Spleen (tissue), 11 donors: ENCODE measurements at regions not wholly inside any gene's neighbourhood (a gene's known extent, or its start where the extent isn't known, plus 50 kb on each side); places are given as distances from the start of the nearest gene placed in this dataset.

Experiments
- DNase-seq: peaks from one replicate; pipeline ENCODE4 v3.0.0-alpha.2; 2020
- H3K27ac ChIP-seq, 8 donors: fragments of 200-600 bp; sonication (generic) in 7 of 8; 1 replicate in 4 of 8; 2 replicates in 4 of 8; pipeline versions ENCODE4 v1.5.0 to v1.8.0; 2016 to 2021; ENCODE audit warnings: inconsistent platforms in 4 of 8, mild to moderate bottlenecking in 4 of 8, moderate library complexity in 1 of 8
- H3K27me3 ChIP-seq, 7 donors: fragments of 200-600 bp; sonication (generic) in 6 of 7; replicated peaks in 1 of 7; 1 replicate in 4 of 7; 2 replicates in 3 of 7; pipeline versions ENCODE4 v1.5.0 to v1.8.0; 2016 to 2021; ENCODE audit warnings: inconsistent platforms in 3 of 7, mild to moderate bottlenecking in 1 of 7
- H3K36me3 ChIP-seq, 6 donors: fragments of 200-600 bp; sonication (generic) in 5 of 6; 1 replicate in 4 of 6; 2 replicates in 2 of 6; pipeline versions ENCODE4 v1.5.0 to v1.8.0; 2016 to 2021; ENCODE audit warnings: inconsistent platforms in 2 of 6
- H3K4me1 ChIP-seq, 6 donors: fragments of 200-600 bp; sonication (generic) in 5 of 6; 1 replicate in 3 of 6; 2 replicates in 3 of 6; pipeline versions ENCODE4 v1.5.0 to v1.8.0; 2016 to 2021; ENCODE audit warnings: inconsistent platforms in 3 of 6
- H3K4me3 ChIP-seq, 8 donors: fragments of 200-600 bp; sonication (generic) in 7 of 8; 1 replicate in 4 of 8; 2 replicates in 4 of 8; pipeline versions ENCODE4 v1.5.0 to v1.8.0; 2016 to 2021; ENCODE audit warnings: inconsistent platforms in 4 of 8, mild to moderate bottlenecking in 4 of 8, moderate library complexity in 2 of 8
- H3K9me3 ChIP-seq, 8 donors: fragments of 200-600 bp; sonication (generic) in 7 of 8; 1 replicate in 4 of 8; 2 replicates in 4 of 8; pipeline versions ENCODE4 v1.5.0 to v1.8.0; 2016 to 2021; ENCODE audit warnings: inconsistent platforms in 4 of 8
- POLR2A ChIP-seq, 3 donors: fragments of 450-650 bp; IDR thresholded peaks; one replicate each; pipeline ENCODE4 v1.5.1; 2017; ENCODE audit warnings: antibody characterized with exemption in 3 of 3, mild to moderate bottlenecking in 1 of 3
- POLR2AphosphoS5 ChIP-seq, 3 donors: sonication (generic); formaldehyde crosslinking; IDR thresholded peaks; one replicate each; pipeline ENCODE4 v1.5.1; 2017; ENCODE audit warnings: antibody characterized with exemption in 3 of 3
- WGBS, 5 donors: extraction: QIAGEN DNeasy Blood & Tissue Kit in 3 of 5; methylation state at CpG; one replicate each; pipeline versions ENCODE4 v1.1.5 to v1.1.7; 2013 to 2018; 5-methylcytosine and 5-hydroxymethylcytosine counted together
- intact Hi-C: fragments of 100-400 bp; cut with DNase I; formaldehyde crosslinking; loops from one replicate; pipeline ENCODE4 v1.15.0; 2023; ENCODE audit warnings: low total_unique reads
- TF ChIP-seq, protein P1 (sequence below), 11 experiments: fragments of 200-600 bp in 7 of 11; fragments of 450-650 bp in 4 of 11; sonication (generic) in 4 of 11; IDR thresholded peaks in 8 of 11; conservative IDR thresholded peaks in 3 of 11; 1 replicate in 7 of 11; 2 replicates in 4 of 11; pipeline versions ENCODE4 v1.4.0 to v1.8.0; 2016 to 2021; ENCODE audit warnings: antibody characterized with exemption in 11 of 11, inconsistent platforms in 4 of 11, mild to moderate bottlenecking in 1 of 11
- donor health status: healthy with polysubstance abuse.
- donor health status: DM: no; HTN: no; CAD: no; lungs with moderate emphysema.
- donor health status: DM: no; HTN: no; CAD: no.
- donor health status: Bipolar disorder and iron deficiency.
- donor health status: healthy.
- donor health status: DM: no; HTN: no; CAD: no.
- donor health status: DM: yes; HTN: yes; CAD: no.

DNA sequence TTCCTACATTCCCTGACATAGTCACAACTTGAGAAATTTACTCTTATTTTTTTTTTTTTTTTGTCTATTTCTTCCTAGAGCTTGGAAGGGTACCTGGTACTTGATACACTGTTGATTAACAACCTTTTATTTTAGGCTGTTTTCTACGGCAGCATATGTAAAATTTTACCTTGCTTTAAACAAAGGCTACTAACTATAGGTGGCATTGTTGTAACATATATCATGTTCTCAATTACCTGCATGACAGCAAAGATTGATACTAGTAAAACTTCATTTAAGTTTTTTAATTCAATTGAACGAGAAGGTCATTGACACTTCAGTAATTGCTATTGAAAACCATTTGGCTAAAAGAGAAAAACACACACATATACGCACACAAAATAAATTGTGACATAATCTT is 238.3 kb upstream of the ESRRG start:
- no peak overlapping the region for H3K4me3 ChIP-seq
- no peaks in the 10 kb centered on the region for H3K36me3 ChIP-seq
- H3K9me3 ChIP-seq, result no peaks in the 10 kb centered on the region
- H3K4me1 ChIP-seq, result no peaks in the 10 kb centered on the region
- H3K27me3 ChIP-seq, result no peaks in the 10 kb centered on the region
- intact Hi-C loops, result no loop called here
- no peak for DNase-seq
- no peak overlapping the region for H3K27ac ChIP-seq
- WGBS, 5 donors, result 41 to 63% (median 47%) methylated on average over 3 of the region's 3 CpGs
- TF ChIP-seq POLR2AphosphoS5 (IDR thresholded peaks at IDR 0.05) (no peak), POLR2A (IDR thresholded peaks at IDR 0.05) (no peak)
- TF ChIP-seq, protein P1, sequence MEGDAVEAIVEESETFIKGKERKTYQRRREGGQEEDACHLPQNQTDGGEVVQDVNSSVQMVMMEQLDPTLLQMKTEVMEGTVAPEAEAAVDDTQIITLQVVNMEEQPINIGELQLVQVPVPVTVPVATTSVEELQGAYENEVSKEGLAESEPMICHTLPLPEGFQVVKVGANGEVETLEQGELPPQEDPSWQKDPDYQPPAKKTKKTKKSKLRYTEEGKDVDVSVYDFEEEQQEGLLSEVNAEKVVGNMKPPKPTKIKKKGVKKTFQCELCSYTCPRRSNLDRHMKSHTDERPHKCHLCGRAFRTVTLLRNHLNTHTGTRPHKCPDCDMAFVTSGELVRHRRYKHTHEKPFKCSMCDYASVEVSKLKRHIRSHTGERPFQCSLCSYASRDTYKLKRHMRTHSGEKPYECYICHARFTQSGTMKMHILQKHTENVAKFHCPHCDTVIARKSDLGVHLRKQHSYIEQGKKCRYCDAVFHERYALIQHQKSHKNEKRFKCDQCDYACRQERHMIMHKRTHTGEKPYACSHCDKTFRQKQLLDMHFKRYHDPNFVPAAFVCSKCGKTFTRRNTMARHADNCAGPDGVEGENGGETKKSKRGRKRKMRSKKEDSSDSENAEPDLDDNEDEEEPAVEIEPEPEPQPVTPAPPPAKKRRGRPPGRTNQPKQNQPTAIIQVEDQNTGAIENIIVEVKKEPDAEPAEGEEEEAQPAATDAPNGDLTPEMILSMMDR (IDR thresholded peaks at IDR 0.05 in 8 of 11, conservative IDR thresholded peaks at IDR 0.05 in 3 of 11), result no peak

DNA sequence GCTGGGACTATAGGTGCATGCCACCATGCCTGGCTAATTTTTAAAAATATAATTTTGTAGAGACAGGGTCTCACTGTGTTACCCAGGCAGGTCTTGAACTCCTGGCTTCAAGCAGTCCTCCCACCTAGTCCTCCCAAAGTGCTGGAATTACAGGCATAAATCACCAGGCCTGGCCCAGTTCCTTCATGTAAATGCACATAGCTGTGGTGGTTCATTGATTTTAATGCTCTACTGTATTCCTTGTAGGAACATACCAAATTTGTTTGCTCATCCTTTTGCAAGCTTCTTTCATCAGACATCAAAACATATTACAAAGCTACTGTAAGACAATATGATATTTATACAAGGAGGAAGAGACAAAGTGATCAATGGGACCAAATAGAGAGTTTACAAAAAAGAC is 237.5 kb upstream of the ESRRG start:
- Histone ChIP-seq H3K36me3 (no peaks in the 10 kb centered on the region), H3K9me3 (peaks cover 0 to 6% (median 0%) of the 10 kb centered on the region in 8 donors), H3K27ac (no peak overlapping the region), H3K4me1 (no peaks in the 10 kb centered on the region), H3K4me3 (no peak overlapping the region), H3K27me3 (no peaks in the 10 kb centered on the region)
- intact Hi-C loops, result no loop called here
- TF ChIP-seq POLR2AphosphoS5 (IDR thresholded peaks at IDR 0.05) (no peak), POLR2A (IDR thresholded peaks at IDR 0.05) (no peak)
- TF ChIP-seq, protein P1 (IDR thresholded peaks at IDR 0.05 in 8 of 11, conservative IDR thresholded peaks at IDR 0.05 in 3 of 11), result no peak
- DNase-seq, result no peak

DNA sequence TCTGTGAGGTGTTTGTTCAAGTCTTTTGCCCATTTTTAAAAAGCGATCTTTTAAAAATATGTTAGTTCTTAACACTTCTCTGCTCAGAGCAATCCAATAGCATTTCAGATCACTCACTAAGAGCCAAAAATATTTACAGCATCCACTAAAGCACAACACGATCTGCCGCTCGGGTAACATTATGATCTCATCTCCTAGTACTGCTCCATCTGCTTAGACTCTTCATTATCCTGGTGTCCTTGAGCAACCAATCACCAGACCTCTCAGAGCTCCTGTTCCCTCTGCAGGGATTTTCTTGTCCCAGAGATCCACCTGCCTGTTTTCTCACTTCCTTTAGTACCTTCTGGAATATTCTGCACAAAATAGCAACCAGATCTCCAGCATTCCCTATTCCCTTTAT is 235.3 kb upstream of the ESRRG start:
- H3K36me3 ChIP-seq, result no peaks in the 10 kb centered on the region
- intact Hi-C loops, result no loop called here
- H3K27ac ChIP-seq, result no peak overlapping the region
- no peak overlapping the region for H3K4me3 ChIP-seq
- H3K9me3 ChIP-seq, result peaks cover 0 to 6% (median 0%) of the 10 kb centered on the region in 8 donors
- 85 to 94% (median 90%) methylated on average over 4 of the region's 4 CpGs for WGBS, 5 donors
- no peaks in the 10 kb centered on the region for H3K4me1 ChIP-seq
- no peak for DNase-seq
- H3K27me3 ChIP-seq, result no peaks in the 10 kb centered on the region
- TF ChIP-seq, protein P1 (IDR thresholded peaks at IDR 0.05 in 8 of 11, conservative IDR thresholded peaks at IDR 0.05 in 3 of 11), result no peak
- TF ChIP-seq POLR2A (IDR thresholded peaks at IDR 0.05) (no peak), POLR2AphosphoS5 (IDR thresholded peaks at IDR 0.05) (no peak)

DNA sequence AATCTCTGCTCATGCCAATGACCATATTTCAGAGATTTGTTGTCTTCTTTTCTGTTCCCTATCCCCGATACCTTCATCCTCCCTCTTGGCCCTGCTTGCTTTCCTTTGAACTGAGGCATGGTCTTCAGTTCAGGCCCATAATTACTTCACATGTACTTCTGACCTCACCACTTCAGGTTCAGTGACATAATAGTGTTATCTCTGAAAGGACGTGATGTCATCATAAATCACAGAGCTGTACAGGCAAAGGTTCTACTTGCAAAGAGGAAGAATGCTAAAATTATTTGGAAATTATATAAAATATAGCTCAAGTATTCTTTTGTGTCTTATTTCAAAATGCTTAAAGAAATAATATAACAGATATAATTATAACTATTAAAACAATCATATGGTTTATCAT is 230.3 kb upstream of the ESRRG start:
- H3K4me1 ChIP-seq, result no peaks in the 10 kb centered on the region
- no peaks in the 10 kb centered on the region for H3K27me3 ChIP-seq
- H3K4me3 ChIP-seq, result no peak overlapping the region
- intact Hi-C loops, result no loop called here
- no peak overlapping the region for H3K27ac ChIP-seq
- no peaks in the 10 kb centered on the region for H3K36me3 ChIP-seq
- WGBS, 5 donors, result 82 to 86% (median 86%) methylated on average over 2 of the region's 2 CpGs
- TF ChIP-seq, protein P1 (IDR thresholded peaks at IDR 0.05 in 8 of 11, conservative IDR thresholded peaks at IDR 0.05 in 3 of 11), result no peak
- TF ChIP-seq POLR2AphosphoS5 (IDR thresholded peaks at IDR 0.05) (no peak), POLR2A (IDR thresholded peaks at IDR 0.05) (no peak)
- DNase-seq, result no peak
- H3K9me3 ChIP-seq, result peaks cover 0 to 6% (median 0%) of the 10 kb centered on the region in 8 donors
